Spinal cord (tissue), 9 donors: ENCODE measurements at regions not wholly inside any gene's neighbourhood (a gene's known extent, or its start where the extent isn't known, plus 50 kb on each side); places are given as distances from the start of the nearest gene placed in this dataset.

ENCODE experiments used
- DNase-seq, 6 donors: peaks; one replicate each; pipeline versions ENCODE4 v3.0.0 to v3.0.0-alpha.2; 2013 to 2015; ENCODE audit warnings: low spot score in 6 of 6, low read depth in 4 of 6
- H3K27ac ChIP-seq: one replicate; pipeline ENCODE4 v1.5.1; 2013; ENCODE audit warnings: low read depth, low read length, control low read depth
- H3K27me3 ChIP-seq: one replicate; pipeline ENCODE4 v1.6.1; 2013; ENCODE audit warnings: low read length; ENCODE audit not compliant: control insufficient read depth, insufficient read depth
- H3K36me3 ChIP-seq: one replicate; pipeline ENCODE4 v1.6.1; 2013; ENCODE audit warnings: low read length; ENCODE audit not compliant: control insufficient read depth, insufficient read depth
- H3K4me1 ChIP-seq: one replicate; pipeline ENCODE4 v1.6.1; 2013; ENCODE audit warnings: low read length; ENCODE audit not compliant: control insufficient read depth, insufficient read depth
- H3K4me3 ChIP-seq: one replicate; pipeline ENCODE4 v1.5.1; 2013; ENCODE audit warnings: low read depth, low read length, control low read depth
- H3K9me3 ChIP-seq: one replicate; pipeline ENCODE4 v1.6.1; 2013; ENCODE audit warnings: low read length; ENCODE audit not compliant: control insufficient read depth, insufficient read depth
- WGBS: methylation state at CpG from one replicate; pipeline ENCODE4 v1.1.5; 2013; ENCODE audit warnings: missing lambda C conversion rate; ENCODE audit not compliant: insufficient coverage; 5-methylcytosine and 5-hydroxymethylcytosine counted together
- donor health status: healthy.

- H3K27me3 ChIP-seq, result no peaks in the 10 kb centered on the region
- no peak overlapping the region for H3K4me3 ChIP-seq
- no CpG with 5 or more reads among the region's 3 CpGs for WGBS
- H3K27ac ChIP-seq, result no peak overlapping the region
- DNase-seq, result no peak
- no peaks in the 10 kb centered on the region for H3K4me1 ChIP-seq
- H3K9me3 ChIP-seq, result no peaks in the 10 kb centered on the region
- H3K36me3 ChIP-seq, result no peaks in the 10 kb centered on the region
Measured at GRCh38 chr17:70476368-70476767, 307.0 kb downstream of the KCNJ2 start.

GRCh38 chr17:70478902-70479301, 309.6 kb downstream of the KCNJ2 start:
- H3K27ac ChIP-seq, result no peak overlapping the region
- no peaks in the 10 kb centered on the region for H3K4me1 ChIP-seq
- WGBS, result 40% methylated on average over 3 of the region's 5 CpGs
- H3K4me3 ChIP-seq, result no peak overlapping the region
- H3K36me3 ChIP-seq, result no peaks in the 10 kb centered on the region
- no peaks in the 10 kb centered on the region for H3K9me3 ChIP-seq
- DNase-seq, result peak in 1 of 6 donors; percentile 11
- no peaks in the 10 kb centered on the region for H3K27me3 ChIP-seq

- Histone ChIP-seq H3K9me3 (no peaks in the 10 kb centered on the region), H3K36me3 (no peaks in the 10 kb centered on the region), H3K27ac (no peak overlapping the region), H3K27me3 (no peaks in the 10 kb centered on the region), H3K4me1 (no peaks in the 10 kb centered on the region), H3K4me3 (no peak overlapping the region)
- DNase-seq, result no peak
Measured at GRCh38 chr17:70479779-70480178, 310.4 kb downstream of the KCNJ2 start.

GRCh38 chr17:70483624-70484023, 314.3 kb downstream of the KCNJ2 start:
- Histone ChIP-seq H3K36me3 (no peaks in the 10 kb centered on the region), H3K4me1 (no peaks in the 10 kb centered on the region), H3K27me3 (no peaks in the 10 kb centered on the region), H3K27ac (no peak overlapping the region), H3K9me3 (no peaks in the 10 kb centered on the region), H3K4me3 (no peak overlapping the region)
- WGBS, result 67% methylated on average over 3 of the region's 3 CpGs
- no peak for DNase-seq

- no peaks in the 10 kb centered on the region for H3K4me1 ChIP-seq
- WGBS, result 68% methylated on average over 4 of the region's 4 CpGs
- no peaks in the 10 kb centered on the region for H3K36me3 ChIP-seq
- H3K27ac ChIP-seq, result no peak overlapping the region
- DNase-seq, result no peak
- H3K27me3 ChIP-seq, result no peaks in the 10 kb centered on the region
- H3K4me3 ChIP-seq, result no peak overlapping the region
- no peaks in the 10 kb centered on the region for H3K9me3 ChIP-seq
Measured at GRCh38 chr17:70484050-70484449, 314.7 kb downstream of the KCNJ2 start.

- Histone ChIP-seq H3K4me1 (no peaks in the 10 kb centered on the region), H3K27me3 (no peaks in the 10 kb centered on the region), H3K4me3 (no peak overlapping the region), H3K9me3 (no peaks in the 10 kb centered on the region), H3K27ac (no peak overlapping the region), H3K36me3 (no peaks in the 10 kb centered on the region)
- DNase-seq, result no peak
- 86% methylated on average over 1 of the region's 7 CpGs for WGBS
Measured at GRCh38 chr17:70484496-70484895, 315.2 kb downstream of the KCNJ2 start.

- no peaks in the 10 kb centered on the region for H3K27me3 ChIP-seq
- 33% methylated on average over 1 of the region's 2 CpGs for WGBS
- H3K4me1 ChIP-seq, result no peaks in the 10 kb centered on the region
- no peak overlapping the region for H3K4me3 ChIP-seq
- no peaks in the 10 kb centered on the region for H3K36me3 ChIP-seq
- no peaks in the 10 kb centered on the region for H3K9me3 ChIP-seq
- no peak overlapping the region for H3K27ac ChIP-seq
- no peak for DNase-seq
Measured at GRCh38 chr17:70492368-70492767, 323.0 kb downstream of the KCNJ2 start.

GRCh38 chr17:70493277-70493874, 324.0 kb downstream of the KCNJ2 start:
- no peak overlapping the region for H3K27ac ChIP-seq
- 80% methylated on average over 1 of the region's 3 CpGs for whole genome bisulfite sequencing

GRCh38 chr17:70498631-70499030, 329.3 kb downstream of the KCNJ2 start:
- no peaks in the 10 kb centered on the region for H3K27me3 ChIP-seq
- no peak overlapping the region for H3K27ac ChIP-seq
- no peaks in the 10 kb centered on the region for H3K4me1 ChIP-seq
- H3K9me3 ChIP-seq, result no peaks in the 10 kb centered on the region
- H3K4me3 ChIP-seq, result no peak overlapping the region
- DNase-seq, result no peak
- H3K36me3 ChIP-seq, result no peaks in the 10 kb centered on the region
- no CpG with 5 or more reads among the region's 2 CpGs for WGBS

More at GRCh38 chr17:70493277-70493874, 324.0 kb downstream of the KCNJ2 start:
- Histone ChIP-seq H3K4me3 (no peak overlapping the region), H3K36me3 (no peaks in the 10 kb centered on the region), H3K4me1 (no peaks in the 10 kb centered on the region), H3K9me3 (no peaks in the 10 kb centered on the region), H3K27me3 (no peaks in the 10 kb centered on the region)
- DNase-seq, result peak in 1 of 6 donors; percentile 32

- DNase-seq, result peak in 1 of 6 donors; percentile 24
- no peak overlapping the region for H3K4me3 ChIP-seq
- no peaks in the 10 kb centered on the region for H3K9me3 ChIP-seq
- no peaks in the 10 kb centered on the region for H3K4me1 ChIP-seq
- H3K27me3 ChIP-seq, result no peaks in the 10 kb centered on the region
- no peaks in the 10 kb centered on the region for H3K36me3 ChIP-seq
- no CpG with 5 or more reads among the region's 2 CpGs for WGBS
- H3K27ac ChIP-seq, result no peak overlapping the region
Measured at GRCh38 chr17:70499067-70499786, 329.9 kb downstream of the KCNJ2 start.
